ENCODE measurements at regions not wholly inside any gene's neighbourhood (a gene's known extent, or its start where the extent isn't known, plus 50 kb on each side); places are given as distances from the start of the nearest gene placed in this dataset.

DNA sequence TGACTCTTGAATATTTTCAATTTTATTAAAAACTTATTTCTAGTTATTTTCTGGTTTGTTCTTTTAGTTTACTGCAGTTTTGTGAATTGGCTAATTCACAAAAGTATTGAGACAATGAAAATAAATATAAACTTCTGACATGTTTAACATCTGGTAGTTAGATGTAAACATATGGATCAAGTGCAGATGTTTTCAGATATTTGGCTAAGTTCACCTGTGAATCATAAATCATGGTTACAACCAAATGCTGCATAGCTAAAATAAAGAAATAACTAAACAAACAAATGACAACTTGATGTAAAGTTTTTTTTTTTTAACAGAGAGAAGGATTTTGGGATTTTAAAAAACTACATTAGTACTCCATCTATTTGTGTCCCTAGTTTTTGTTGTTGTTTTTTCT lies 484.6 kb downstream of the SLCO4C1 start:
- Histone ChIP-seq H3K27me3 (no peaks in the 10 kb centered on the region), H3K4me1 (no peaks in the 10 kb centered on the region), H3K36me3 (no peaks in the 10 kb centered on the region), H3K4me3 (no peak overlapping the region), H3K27ac (no peak overlapping the region), H3K9me3 (no peaks in the 10 kb centered on the region)
- no peak for DNase-seq (ENCODE audit: low spot score in 2 of 2)
- no peak for TF ChIP-seq POLR2AphosphoS5 (IDR thresholded peaks at IDR 0.05)
- no peak for TF ChIP-seq EP300 (IDR thresholded peaks at IDR 0.05)
- no peak for TF ChIP-seq POLR2A (IDR thresholded peaks at IDR 0.05)
- TF ChIP-seq, protein P1, sequence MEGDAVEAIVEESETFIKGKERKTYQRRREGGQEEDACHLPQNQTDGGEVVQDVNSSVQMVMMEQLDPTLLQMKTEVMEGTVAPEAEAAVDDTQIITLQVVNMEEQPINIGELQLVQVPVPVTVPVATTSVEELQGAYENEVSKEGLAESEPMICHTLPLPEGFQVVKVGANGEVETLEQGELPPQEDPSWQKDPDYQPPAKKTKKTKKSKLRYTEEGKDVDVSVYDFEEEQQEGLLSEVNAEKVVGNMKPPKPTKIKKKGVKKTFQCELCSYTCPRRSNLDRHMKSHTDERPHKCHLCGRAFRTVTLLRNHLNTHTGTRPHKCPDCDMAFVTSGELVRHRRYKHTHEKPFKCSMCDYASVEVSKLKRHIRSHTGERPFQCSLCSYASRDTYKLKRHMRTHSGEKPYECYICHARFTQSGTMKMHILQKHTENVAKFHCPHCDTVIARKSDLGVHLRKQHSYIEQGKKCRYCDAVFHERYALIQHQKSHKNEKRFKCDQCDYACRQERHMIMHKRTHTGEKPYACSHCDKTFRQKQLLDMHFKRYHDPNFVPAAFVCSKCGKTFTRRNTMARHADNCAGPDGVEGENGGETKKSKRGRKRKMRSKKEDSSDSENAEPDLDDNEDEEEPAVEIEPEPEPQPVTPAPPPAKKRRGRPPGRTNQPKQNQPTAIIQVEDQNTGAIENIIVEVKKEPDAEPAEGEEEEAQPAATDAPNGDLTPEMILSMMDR (IDR thresholded peaks at IDR 0.05), result no peak

DNA sequence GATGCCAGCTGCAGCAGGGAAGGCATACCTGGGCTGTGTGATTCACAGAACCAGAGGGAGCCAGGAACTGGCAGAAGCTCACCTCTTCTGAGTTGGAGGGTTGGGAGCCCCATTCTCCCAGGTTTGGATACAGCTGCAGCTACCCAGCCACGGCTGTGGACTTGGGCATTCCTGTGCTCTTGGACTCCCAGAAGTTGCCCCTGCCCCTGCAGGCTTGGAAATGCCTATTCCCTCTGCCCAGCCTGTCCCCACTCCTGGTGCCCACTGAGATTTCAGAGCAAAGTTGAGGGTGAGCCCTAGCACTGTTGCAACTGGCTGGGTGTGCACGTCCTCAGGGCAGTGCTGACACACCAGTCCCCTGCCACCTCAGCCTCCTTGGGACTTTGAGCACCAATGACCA lies 489.7 kb downstream of the SLCO4C1 start:
- TF ChIP-seq POLR2AphosphoS5 (IDR thresholded peaks at IDR 0.05), result no peak
- no peak for TF ChIP-seq POLR2A (IDR thresholded peaks at IDR 0.05)
- TF ChIP-seq, protein P1 (IDR thresholded peaks at IDR 0.05), result no peak
- TF ChIP-seq EP300 (IDR thresholded peaks at IDR 0.05), result no peak
- Histone ChIP-seq H3K27ac (no peak overlapping the region), H3K4me1 (no peaks in the 10 kb centered on the region), H3K27me3 (no peaks in the 10 kb centered on the region), H3K9me3 (no peaks in the 10 kb centered on the region), H3K36me3 (no peaks in the 10 kb centered on the region), H3K4me3 (no peak overlapping the region)
- no peak for DNase-seq (ENCODE audit: low spot score in 2 of 2)
- 88% methylated on average over 1 of the region's 2 CpGs for WGBS

DNA sequence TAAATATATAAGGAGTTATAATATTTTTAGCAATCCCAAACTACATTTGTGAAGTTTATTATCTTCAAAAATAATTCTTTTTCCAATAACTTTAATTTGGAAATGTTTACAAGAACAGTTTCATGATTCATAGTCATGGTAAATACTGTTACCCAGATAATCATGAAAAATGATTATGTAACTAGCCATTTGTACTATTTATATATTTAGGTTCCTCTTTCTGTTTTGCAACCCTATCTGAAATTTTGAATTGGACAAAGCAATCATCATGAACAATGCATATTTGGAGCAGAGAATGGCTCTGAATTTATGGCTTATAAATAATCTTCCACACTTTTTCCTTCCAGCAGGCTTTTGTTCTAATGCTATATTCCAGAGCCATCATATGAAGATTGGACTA lies 499.7 kb downstream of the SLCO4C1 start:
- Histone ChIP-seq H3K36me3 (no peaks in the 10 kb centered on the region), H3K4me3 (no peak overlapping the region), H3K4me1 (no peaks in the 10 kb centered on the region), H3K27ac (no peak overlapping the region), H3K27me3 (no peaks in the 10 kb centered on the region), H3K9me3 (no peaks in the 10 kb centered on the region)
- DNase-seq (ENCODE audit: low spot score in 2 of 2), result no peak
- TF ChIP-seq EP300 (IDR thresholded peaks at IDR 0.05), result no peak
- TF ChIP-seq, protein P1 (IDR thresholded peaks at IDR 0.05), result no peak

DNA sequence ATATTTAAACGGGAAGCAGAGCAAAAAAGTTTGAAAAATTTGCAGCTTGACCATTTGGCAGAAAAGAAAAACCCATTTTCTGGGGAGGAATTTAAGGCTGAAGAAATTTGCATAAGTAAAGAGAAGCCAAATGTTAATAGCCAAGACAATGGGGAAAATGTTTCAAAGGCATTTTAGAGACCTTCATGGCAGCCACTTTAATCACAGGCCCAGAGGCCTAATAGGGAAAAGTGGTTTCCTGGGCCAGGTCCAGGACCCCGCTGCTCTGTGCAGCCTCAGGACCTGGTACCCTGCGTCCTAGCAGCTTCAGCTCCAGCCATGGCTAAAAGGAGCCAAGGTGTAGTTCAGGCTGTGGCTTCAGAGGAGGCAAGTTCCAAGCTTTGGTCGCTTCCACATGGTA lies 507.3 kb downstream of the SLCO4C1 start:
- no peaks in the 10 kb centered on the region for H3K9me3 ChIP-seq
- no peak overlapping the region for H3K4me3 ChIP-seq
- TF ChIP-seq, protein P1 (IDR thresholded peaks at IDR 0.05), result no peak
- TF ChIP-seq POLR2AphosphoS5 (IDR thresholded peaks at IDR 0.05) (no peak), EP300 (IDR thresholded peaks at IDR 0.05) (no peak), POLR2A (IDR thresholded peaks at IDR 0.05) (no peak)
- H3K27ac ChIP-seq, result no peak overlapping the region
- WGBS, result 78% methylated on average over 4 of the region's 4 CpGs
- no peaks in the 10 kb centered on the region for H3K4me1 ChIP-seq
- H3K27me3 ChIP-seq, result no peaks in the 10 kb centered on the region
- no peak for DNase-seq (ENCODE audit: low spot score in 2 of 2)
- H3K36me3 ChIP-seq, result no peaks in the 10 kb centered on the region

DNA sequence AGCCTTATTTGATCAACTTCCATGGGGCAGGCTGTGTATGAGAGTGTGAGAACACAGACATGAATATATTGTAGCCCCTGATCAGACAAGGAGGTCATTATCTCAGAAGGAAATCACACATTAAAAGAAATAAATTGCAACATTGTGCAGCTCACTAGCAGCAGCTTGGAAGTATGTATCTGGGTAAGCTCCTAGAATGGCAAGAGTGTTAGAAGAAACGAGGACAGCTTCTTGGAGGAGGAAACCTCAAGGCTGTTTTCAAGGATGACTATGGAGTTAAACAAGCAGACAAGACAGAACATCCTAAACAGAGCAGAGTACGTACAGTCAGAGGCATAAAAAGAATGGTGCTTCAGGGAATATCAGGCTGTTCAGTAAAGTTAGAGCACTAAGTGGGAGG lies 511.0 kb downstream of the SLCO4C1 start:
- H3K4me3 ChIP-seq, result no peak overlapping the region
- TF ChIP-seq, protein P1 (IDR thresholded peaks at IDR 0.05), result no peak
- TF ChIP-seq EP300 (IDR thresholded peaks at IDR 0.05) (no peak), POLR2A (IDR thresholded peaks at IDR 0.05) (no peak), POLR2AphosphoS5 (IDR thresholded peaks at IDR 0.05) (no peak)
- no peak overlapping the region for H3K27ac ChIP-seq
- no peaks in the 10 kb centered on the region for H3K36me3 ChIP-seq
- H3K4me1 ChIP-seq, result no peaks in the 10 kb centered on the region
- no peak for DNase-seq (ENCODE audit: low spot score in 2 of 2)
- H3K9me3 ChIP-seq, result no peaks in the 10 kb centered on the region
- H3K27me3 ChIP-seq, result no peaks in the 10 kb centered on the region
- WGBS, result 39% methylated on average over 2 of the region's 2 CpGs

Data from suprapubic skin (tissue), 4 donors.